Activated naive CD4-positive, alpha-beta T cell treated with anti-CD3 and anti-CD28 coated beads, Interleukin-2, amount 10 ng/mL, durations not matched to agents 7 days and 5 days (primary cell): ENCODE measurements at regions not wholly inside any gene's neighbourhood (a gene's known extent, or its start where the extent isn't known, plus 50 kb on each side); places are given as distances from the start of the nearest gene placed in this dataset.
"Not testable (repeated sequence)": the region's sequence is repeated elsewhere in the genome, so short reads cannot be mapped to it uniquely, and the experiment has no call there.

Experiments used
- CTCF ChIA-PET: fragments of 350-600 bp; sonication (Branson Sonifier 250); formaldehyde crosslinking; loops from one replicate; lab custom pipeline; 2021; ENCODE audit warnings: antibody characterized with exemption; lab: Charles Lee
- DNase-seq: peaks from one replicate; pipeline ENCODE4 v3.0.0-alpha.2; 2020
- H3K27ac Mint-ChIP-seq: one replicate; pipeline ENCODE4 v1.8.0; 2021; ENCODE audit warnings: mild to moderate bottlenecking, moderate library complexity, mixed read lengths
- H3K27me3 Mint-ChIP-seq: one replicate; pipeline ENCODE4 v1.8.0; 2021; ENCODE audit warnings: mild to moderate bottlenecking, mixed read lengths
- H3K36me3 Mint-ChIP-seq: one replicate; pipeline ENCODE4 v1.8.0; 2021; ENCODE audit warnings: mixed read lengths
- H3K4me1 Mint-ChIP-seq: one replicate; pipeline ENCODE4 v1.8.0; 2021; ENCODE audit warnings: mixed read lengths
- H3K4me3 Mint-ChIP-seq: one replicate; pipeline ENCODE4 v1.8.0; 2021; ENCODE audit warnings: mild to moderate bottlenecking, moderate library complexity, mixed read lengths
- H3K9me3 Mint-ChIP-seq: one replicate; pipeline ENCODE4 v1.8.0; 2021; ENCODE audit warnings: mixed read lengths

DNA sequence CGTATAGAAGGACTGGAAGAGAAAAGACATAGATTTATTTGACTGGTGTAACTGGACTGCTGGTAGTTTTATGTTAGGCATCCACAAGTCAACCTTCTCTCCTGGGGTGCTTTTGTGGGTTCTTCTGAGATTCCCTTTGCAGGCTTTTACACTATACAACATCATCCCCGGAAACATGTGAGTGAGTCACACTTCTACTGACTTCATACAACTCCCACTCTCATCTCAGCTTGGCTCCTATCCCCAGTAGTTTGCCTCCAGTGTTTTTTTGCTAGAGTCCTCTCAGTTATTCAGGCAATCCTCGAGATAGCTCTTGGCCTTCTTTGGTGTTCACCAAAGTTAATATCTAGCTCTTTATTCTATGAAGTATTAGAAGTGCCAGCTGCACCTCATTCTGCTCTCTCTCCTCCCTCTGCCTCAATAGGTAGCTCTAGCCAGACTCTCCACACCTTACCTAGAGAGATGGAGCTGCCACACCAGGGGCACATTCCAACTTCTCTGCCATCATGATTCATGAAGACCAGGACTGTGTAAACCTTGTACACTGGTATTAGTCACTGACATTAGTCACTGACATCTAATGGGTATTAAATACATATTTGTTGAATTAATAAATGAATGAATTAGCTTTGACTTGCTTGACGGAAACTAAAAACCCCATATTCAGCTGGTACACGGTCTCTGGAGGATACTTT, 281.9 kb downstream of the PPP1R3A start:
- no peak for DNase-seq
- CTCF ChIA-PET, result no interaction called here
- Mint-ChIP-seq H3K4me3 (no peak overlapping the region), H3K36me3 (no peaks in the 10 kb centered on the region), H3K9me3 (no peaks in the 10 kb centered on the region), H3K4me1 (no peaks in the 10 kb centered on the region), H3K27me3 (no peaks in the 10 kb centered on the region), H3K27ac (no peak overlapping the region)

DNA sequence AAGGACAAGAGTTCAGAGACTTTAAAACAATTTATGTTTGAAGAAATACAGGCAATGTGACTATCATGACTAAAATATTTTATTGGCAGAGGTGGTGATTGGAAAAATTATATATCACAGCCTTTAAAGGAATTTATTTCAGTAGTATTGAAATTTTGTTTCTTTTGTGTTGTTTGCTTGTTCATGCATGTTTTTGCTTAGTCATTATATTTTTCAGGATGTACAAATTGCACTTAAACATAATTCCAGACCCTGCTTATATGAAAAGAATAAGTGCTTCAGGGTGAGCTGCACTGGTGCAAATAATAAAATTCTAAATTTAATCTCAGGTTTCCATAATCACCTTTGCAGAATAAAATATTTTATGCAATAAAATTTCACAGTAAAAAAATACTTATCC, 283.3 kb downstream of the PPP1R3A start:
- Mint-ChIP-seq H3K4me1 (no peaks in the 10 kb centered on the region), H3K36me3 (no peaks in the 10 kb centered on the region), H3K9me3 (no peaks in the 10 kb centered on the region), H3K4me3 (no peak overlapping the region), H3K27ac (no peak overlapping the region), H3K27me3 (no peaks in the 10 kb centered on the region)
- no peak for DNase-seq
- CTCF ChIA-PET, result no interaction called here

DNA sequence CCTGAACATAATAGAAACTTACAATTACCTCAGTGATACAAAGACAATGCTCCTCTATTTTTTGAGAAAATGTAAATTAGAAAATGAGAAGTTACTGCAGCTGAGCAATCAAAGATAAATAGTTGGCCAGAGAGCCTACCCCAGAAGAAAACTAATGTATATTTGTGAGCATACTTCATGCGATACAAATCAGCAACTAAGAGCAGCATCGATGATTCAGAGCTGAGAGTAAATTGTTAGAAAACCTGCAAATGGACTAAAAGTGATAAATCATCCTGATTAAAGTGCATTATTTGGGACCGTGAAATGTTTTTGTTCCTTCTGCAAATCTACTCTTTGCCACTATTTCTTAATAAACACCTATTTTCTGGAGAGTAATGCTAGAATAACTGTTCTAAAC, 285.7 kb downstream of the PPP1R3A start:
- no peaks in the 10 kb centered on the region for H3K4me1 Mint-ChIP-seq

DNA sequence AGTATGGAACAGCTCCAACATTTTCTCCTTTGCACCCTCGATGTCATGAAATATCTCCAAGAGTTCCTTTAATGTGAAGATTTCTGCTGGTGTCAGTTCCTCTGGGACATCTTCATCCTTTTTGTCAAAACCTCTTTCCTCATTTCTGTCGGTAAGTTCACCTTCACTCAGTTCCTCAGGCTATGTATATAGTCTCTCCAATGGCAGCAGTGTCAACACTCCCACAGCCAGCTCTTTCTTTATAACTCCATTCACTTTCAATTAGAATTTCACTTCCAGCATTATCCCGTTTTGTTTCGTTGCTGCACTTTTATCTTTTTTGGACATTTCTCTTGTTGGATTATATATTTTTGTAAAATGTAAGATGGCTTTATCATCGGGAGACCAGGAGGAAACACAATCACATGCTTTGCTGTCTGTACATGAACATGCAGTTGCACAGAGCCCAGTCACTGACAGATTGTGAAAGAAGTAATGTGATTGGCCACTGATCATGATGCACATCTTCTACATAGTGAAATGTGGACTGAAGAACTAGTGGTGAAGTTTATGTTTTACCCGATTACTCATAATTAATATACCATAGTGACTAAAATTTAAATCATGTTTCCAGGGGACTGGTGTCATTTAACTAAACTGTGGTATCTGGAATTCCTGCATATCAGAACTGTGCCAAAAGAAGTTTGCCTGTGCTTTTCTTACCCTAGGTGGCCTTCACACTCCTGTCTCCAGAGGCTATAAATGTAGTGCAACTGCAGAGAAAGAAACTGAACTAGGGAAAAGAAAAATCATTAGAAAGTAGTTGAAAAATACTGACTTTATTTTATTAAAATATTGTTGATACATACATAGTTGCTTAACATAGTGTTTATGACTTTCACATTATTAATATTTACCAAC, 289.6 kb downstream of the PPP1R3A start:
- no peaks in the 10 kb centered on the region for H3K27me3 Mint-ChIP-seq
- H3K4me3 Mint-ChIP-seq, result no peak overlapping the region
- CTCF ChIA-PET, result no interaction called here

More for the DNA sequence above, 285.7 kb downstream of the PPP1R3A start:
- no peaks in the 10 kb centered on the region for H3K36me3 Mint-ChIP-seq
- no peaks in the 10 kb centered on the region for H3K27me3 Mint-ChIP-seq
- no peak overlapping the region for H3K4me3 Mint-ChIP-seq
- DNase-seq, result no peak
- CTCF ChIA-PET, result no interaction called here
- H3K9me3 Mint-ChIP-seq, result no peaks in the 10 kb centered on the region
- H3K27ac Mint-ChIP-seq, result no peak overlapping the region

DNA sequence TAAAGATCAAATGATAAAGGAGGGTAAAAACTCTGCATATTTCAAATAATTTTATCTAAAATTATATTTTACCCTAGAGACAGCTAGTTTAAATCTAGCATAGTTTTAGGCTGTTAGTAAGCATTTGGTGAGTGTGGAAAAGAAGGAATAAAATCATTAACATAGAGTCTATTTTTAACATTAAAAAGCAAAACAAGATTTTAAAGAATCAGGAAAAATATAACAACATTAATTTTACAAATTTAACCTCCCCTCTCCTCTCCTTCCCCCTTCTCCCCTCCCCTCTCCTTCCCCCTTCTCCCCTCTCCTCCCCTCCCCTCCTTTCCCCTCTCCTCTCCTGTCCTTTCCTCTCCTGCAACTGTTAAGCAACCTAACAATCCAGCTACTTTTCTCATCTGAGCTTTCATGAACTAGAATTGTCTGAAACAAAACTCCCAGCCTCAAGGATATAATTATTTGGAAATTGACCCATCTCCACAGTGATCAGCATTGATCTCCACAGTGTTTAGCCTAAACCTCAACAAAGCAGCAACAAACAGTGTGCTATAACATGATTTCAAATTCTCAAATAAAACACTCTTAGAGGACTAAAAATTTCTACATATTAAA, 293.2 kb downstream of the PPP1R3A start:
- H3K27me3 Mint-ChIP-seq, result no peaks in the 10 kb centered on the region
- CTCF ChIA-PET, result no interaction called here

More for the DNA sequence above, 289.6 kb downstream of the PPP1R3A start:
- Mint-ChIP-seq H3K9me3 (no peaks in the 10 kb centered on the region), H3K27ac (no peak overlapping the region), H3K4me1 (no peaks in the 10 kb centered on the region), H3K36me3 (no peaks in the 10 kb centered on the region)
- no peak for DNase-seq

DNA sequence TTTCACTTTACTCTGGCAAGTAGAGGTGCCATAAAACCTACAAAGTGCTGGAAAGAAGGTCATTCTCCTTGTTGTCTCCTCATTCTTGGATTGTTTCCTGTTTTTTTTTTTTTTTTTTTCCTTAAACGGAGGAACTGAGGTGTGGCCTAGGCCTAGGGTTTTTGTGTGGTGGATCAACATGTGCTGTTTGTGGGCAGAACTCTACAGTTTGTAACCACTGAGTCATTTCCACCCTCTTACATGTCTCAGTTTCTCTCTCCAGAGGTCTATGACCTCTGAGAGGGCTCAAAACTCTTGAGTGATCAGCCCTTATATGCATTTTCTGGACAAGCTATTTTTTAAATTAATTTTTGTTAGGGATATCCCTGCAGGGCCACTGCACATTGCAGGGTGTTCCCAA, 296.0 kb downstream of the PPP1R3A start:
- H3K4me1 Mint-ChIP-seq, result no peaks in the 10 kb centered on the region
- no peak overlapping the region for H3K27ac Mint-ChIP-seq
- H3K36me3 Mint-ChIP-seq, result no peaks in the 10 kb centered on the region
- no peak overlapping the region for H3K4me3 Mint-ChIP-seq
- no peak for DNase-seq
- CTCF ChIA-PET, result no interaction called here
- peaks cover 15% of the 10 kb centered on the region for H3K9me3 Mint-ChIP-seq
- no peaks in the 10 kb centered on the region for H3K27me3 Mint-ChIP-seq

More for the DNA sequence above, 293.2 kb downstream of the PPP1R3A start:
- DNase-seq, result no peak
- Mint-ChIP-seq H3K36me3 (no peaks in the 10 kb centered on the region), H3K4me3 (no peak overlapping the region), H3K27ac (no peak overlapping the region), H3K9me3 (peaks cover 9% of the 10 kb centered on the region), H3K4me1 (no peaks in the 10 kb centered on the region)

DNA sequence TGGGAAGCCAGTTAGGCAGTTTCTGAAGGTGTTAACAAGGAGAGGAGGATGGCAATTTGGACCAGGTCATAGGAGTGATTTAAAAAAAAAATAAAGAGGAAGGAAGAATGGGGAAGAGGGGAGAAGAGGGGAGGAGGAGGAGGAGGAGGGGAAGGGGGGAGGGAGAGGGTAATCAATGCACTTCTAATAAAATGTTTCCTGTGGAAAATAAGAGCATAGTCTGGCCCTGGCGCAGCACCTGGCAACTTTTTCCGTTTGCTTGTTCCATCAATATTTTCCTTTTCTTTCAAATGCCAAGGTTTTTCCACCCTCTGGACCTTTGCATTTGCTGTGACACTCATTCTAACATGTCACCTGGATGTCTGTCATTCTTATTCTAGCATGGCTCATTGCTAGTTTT, 308.2 kb downstream of the PPP1R3A start:
- H3K36me3 Mint-ChIP-seq, result no peaks in the 10 kb centered on the region
- no peak overlapping the region for H3K27ac Mint-ChIP-seq
- no peak for DNase-seq
- H3K9me3 Mint-ChIP-seq, result no peaks in the 10 kb centered on the region
- CTCF ChIA-PET, result no interaction called here
- no peak overlapping the region for H3K4me3 Mint-ChIP-seq
- H3K4me1 Mint-ChIP-seq, result no peaks in the 10 kb centered on the region
- H3K27me3 Mint-ChIP-seq, result no peaks in the 10 kb centered on the region

DNA sequence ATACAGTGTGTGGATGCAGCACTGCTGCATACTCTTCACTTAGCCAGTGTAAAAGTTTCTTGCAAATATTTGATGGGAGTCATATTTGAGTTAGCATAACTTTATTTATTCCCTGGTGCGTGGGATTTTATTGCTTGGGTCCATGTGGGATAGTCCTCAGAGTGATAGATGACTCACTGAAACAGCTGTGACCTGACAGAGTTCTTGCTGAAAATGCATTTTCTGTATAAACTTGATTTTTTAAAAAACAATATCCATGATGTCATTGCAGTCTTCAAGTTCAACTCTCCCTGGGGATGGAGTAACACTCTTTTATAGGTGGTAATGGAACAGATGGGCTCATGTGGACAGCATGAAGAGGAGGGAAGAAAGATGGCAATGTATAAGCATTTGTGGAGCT, 310.0 kb downstream of the PPP1R3A start:
- H3K4me3 Mint-ChIP-seq, result no peak overlapping the region
- CTCF ChIA-PET, result no interaction called here

DNA sequence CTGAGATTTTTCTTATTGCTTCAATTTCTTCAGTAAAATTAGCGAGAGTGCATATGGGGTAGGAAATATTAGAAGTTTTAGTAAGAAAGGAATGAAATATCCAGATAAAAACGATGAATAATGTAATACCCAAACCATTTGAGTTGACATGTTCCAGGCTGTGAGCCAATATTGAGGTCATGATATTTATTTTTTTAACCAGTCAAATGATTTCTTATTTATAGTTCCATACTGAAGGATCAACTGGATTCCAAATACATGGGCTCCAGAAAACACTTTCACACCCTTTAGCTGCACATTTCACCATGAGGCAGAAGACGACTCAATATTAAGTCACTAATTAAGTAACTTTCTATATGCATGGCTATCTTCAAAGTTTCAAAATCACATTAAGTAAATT, 312.5 kb downstream of the PPP1R3A start:
- Mint-ChIP-seq H3K4me3 (no peak overlapping the region), H3K27ac (no peak overlapping the region), H3K27me3 (no peaks in the 10 kb centered on the region), H3K4me1 (no peaks in the 10 kb centered on the region), H3K36me3 (no peaks in the 10 kb centered on the region), H3K9me3 (no peaks in the 10 kb centered on the region)
- no peak for DNase-seq
- CTCF ChIA-PET, result no interaction called here

More for the DNA sequence above, 310.0 kb downstream of the PPP1R3A start:
- Mint-ChIP-seq H3K36me3 (no peaks in the 10 kb centered on the region), H3K4me1 (no peaks in the 10 kb centered on the region), H3K27me3 (no peaks in the 10 kb centered on the region), H3K27ac (no peak overlapping the region), H3K9me3 (no peaks in the 10 kb centered on the region)
- DNase-seq, result no peak

DNA sequence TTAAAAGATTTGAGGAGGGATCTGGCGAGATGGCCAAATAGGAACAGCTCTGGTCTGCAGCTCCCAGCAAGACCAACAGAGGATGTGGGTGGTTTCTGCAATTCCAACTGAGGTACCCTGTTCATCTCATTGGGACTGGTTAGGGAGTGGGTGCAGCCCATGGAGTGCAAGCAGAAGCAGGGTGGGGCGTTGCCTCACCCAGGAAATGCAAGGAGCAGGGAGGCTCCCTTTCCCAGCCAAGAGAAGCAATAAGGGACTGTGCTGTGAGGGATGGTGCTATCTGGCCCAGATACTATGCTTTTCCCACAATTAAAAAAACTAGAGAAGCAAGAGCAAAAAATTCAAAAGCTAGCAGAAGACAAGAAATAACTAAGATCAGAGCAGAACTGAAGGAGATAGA, 318.4 kb downstream of the PPP1R3A start:
- H3K36me3 Mint-ChIP-seq, H3K4me1 Mint-ChIP-seq, CTCF ChIA-PET, H3K4me3 Mint-ChIP-seq, H3K27ac Mint-ChIP-seq, H3K27me3 Mint-ChIP-seq, DNase-seq, H3K9me3 Mint-ChIP-seq: not testable (repeated sequence)

DNA sequence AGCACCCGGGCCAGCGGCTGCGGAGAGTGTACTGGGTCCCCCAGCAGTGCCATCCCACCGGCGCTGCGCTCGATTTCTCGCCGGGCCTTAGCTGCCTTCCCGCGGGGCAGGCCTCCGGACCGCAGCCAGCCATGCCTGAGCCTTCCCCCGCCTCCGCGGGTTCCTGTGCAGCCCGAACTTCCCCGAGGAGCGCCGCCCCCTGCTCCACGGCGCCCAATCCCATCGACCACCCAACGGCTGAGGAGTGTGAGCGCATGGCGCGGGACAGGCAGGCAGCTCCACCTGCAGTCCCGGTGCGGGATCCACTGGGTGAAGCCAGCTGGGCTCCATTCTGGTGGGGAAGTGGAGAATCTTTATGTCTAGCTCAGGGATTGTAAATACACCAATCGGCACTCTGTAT, 325.4 kb downstream of the PPP1R3A start:
- H3K4me3 Mint-ChIP-seq, H3K4me1 Mint-ChIP-seq, H3K27me3 Mint-ChIP-seq, CTCF ChIA-PET, H3K36me3 Mint-ChIP-seq, DNase-seq, H3K9me3 Mint-ChIP-seq, H3K27ac Mint-ChIP-seq: not testable (repeated sequence)

DNA sequence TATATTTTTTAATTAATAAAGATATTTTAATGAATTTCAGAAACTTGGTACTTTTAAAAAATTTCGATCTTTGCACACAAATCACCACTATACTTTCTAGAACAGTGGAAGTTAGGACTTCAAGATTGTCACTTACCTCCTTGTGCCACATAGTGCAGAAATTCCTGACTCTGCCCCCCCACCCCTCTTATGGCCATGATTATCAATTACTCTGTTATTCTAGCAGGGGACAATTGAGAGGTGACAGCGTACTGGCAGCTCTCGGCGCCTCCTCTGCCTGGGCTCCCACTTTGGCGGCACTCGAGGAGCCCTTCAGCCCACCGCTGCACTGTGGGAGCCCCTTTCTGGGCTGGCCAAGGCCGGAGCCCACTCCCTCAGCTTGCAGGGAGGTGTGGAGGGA, 325.9 kb downstream of the PPP1R3A start:
- H3K4me1 Mint-ChIP-seq, H3K4me3 Mint-ChIP-seq, CTCF ChIA-PET, H3K27ac Mint-ChIP-seq, DNase-seq, H3K9me3 Mint-ChIP-seq, H3K36me3 Mint-ChIP-seq, H3K27me3 Mint-ChIP-seq: not testable (repeated sequence)

DNA sequence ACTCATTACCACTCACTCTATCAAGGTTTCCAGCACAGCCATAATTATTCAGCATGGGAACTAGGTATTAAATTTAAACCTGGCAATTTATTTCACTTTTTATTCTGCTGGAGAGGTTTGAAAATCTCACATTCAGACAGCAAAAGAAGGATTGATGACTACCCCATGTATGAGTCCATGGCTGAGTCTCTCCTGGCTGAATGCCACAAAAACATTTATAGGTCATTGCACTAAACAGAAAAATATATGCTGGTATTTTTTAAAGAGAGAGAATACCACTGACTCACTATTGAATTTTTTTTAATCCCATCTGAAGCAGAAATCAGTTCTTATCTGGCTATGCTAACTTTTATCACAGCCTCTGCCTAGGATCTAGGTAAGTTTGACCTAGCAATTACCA, 336.3 kb downstream of the PPP1R3A start:
- CTCF ChIA-PET, result no interaction called here
- H3K27me3 Mint-ChIP-seq, result no peaks in the 10 kb centered on the region
- H3K4me1 Mint-ChIP-seq, result no peaks in the 10 kb centered on the region

DNA sequence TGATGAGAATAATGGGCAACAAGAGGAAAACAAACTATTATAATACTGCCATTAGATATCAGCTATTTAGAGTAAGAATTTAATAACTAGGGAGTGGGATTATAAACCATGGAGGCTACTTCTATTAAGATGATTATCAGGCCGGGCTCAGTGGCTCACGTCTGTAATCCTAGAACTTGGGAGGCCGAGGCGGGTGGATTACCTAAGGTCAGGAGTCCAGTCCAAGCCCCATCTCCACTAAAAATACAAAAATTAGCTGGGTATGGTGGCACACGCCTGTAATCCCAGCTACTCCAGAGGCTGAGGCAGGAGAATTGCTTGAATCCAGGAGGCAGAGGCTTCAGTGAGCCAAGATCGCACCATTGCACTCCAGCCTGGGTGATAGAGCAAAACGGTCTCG, 355.6 kb downstream of the PPP1R3A start:
- H3K9me3 Mint-ChIP-seq, H3K4me1 Mint-ChIP-seq, H3K36me3 Mint-ChIP-seq, H3K4me3 Mint-ChIP-seq, CTCF ChIA-PET, H3K27me3 Mint-ChIP-seq, DNase-seq, H3K27ac Mint-ChIP-seq: not testable (repeated sequence)

More for the DNA sequence above, 336.3 kb downstream of the PPP1R3A start:
- H3K4me3 Mint-ChIP-seq, result no peak overlapping the region
- H3K27ac Mint-ChIP-seq, result no peak overlapping the region
- no peaks in the 10 kb centered on the region for H3K36me3 Mint-ChIP-seq
- no peaks in the 10 kb centered on the region for H3K9me3 Mint-ChIP-seq
- DNase-seq, result no peak

DNA sequence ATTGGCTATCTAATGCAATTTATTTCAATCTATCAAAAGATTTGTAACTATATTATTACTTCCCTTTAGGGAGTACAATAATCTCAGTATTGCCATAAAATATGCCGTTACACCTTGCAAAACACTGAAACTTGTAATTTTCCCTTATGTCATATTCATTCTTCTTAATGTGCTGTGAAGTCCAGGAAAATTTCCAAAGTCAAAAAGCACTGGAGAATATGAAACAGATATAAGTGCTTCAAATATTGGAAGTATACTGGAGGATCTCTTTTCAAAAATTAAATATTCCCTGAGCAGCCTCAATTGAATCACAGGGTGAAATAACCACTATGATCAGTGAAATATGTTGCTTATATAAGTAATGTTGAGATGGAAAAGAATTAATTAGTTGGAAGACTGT, 356.0 kb downstream of the PPP1R3A start:
- Mint-ChIP-seq H3K9me3 (no peaks in the 10 kb centered on the region), H3K36me3 (no peaks in the 10 kb centered on the region), H3K4me3 (no peak overlapping the region), H3K27me3 (no peaks in the 10 kb centered on the region), H3K4me1 (no peaks in the 10 kb centered on the region), H3K27ac (no peak overlapping the region)
- no peak for DNase-seq
- CTCF ChIA-PET, result no interaction called here
